ENCODE measurements at regions not wholly inside any gene's neighbourhood (a gene's known extent, or its start where the extent isn't known, plus 50 kb on each side); places are given as distances from the start of the nearest gene placed in this dataset.

GRCh38 chr2:16126517-16127275, 186.3 kb downstream of the MYCN start:
- no peak for DNase-seq

DNA sequence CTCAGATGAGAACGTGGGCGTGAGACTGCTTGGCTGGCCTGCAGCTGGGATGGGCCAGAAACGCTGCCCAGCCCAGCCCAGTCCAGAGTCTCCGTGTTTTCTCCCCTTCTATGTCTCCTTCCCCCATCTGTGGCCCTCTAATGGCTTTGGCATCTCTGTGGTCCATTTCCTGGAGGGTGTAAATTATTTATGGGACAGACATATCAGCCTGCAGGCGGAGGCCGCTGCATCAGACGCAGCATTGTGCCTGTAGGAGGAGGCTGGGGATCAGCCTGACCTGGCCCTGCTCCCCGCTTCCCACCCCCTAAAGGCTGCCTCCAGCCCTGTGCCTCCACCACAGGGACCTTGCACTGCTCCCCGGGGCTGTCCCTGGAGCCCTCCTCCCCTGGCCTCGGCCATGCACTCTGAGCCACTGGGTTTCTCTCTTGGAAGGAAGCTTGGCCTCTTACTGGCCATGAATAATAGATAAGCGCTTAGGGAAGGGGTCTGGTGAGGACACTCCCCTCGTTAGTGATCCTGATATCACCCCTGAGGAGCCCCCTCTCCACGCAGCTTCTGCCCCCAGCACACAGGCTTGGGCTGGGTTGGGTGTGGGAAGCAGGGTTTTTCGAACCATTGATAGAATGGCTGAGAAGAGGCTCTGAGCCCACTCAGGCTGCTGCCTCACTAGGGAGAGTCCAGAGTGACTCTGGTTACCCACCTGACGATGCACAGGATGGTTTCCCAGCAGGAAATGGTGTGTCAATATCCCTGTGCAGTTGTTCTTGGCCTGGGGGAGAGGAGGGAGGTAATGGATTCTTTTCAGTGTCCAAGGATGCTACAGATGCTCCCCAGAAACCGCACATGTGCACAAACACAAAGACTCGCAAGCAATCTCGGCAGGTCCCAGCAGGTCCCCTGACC, 185.5 kb downstream of the MYCN start:
- no peak for DNase-seq

- DNase-seq, result no peak
Observed at GRCh38 chr2:16124881-16125613, 184.7 kb downstream of the MYCN start.

DNA sequence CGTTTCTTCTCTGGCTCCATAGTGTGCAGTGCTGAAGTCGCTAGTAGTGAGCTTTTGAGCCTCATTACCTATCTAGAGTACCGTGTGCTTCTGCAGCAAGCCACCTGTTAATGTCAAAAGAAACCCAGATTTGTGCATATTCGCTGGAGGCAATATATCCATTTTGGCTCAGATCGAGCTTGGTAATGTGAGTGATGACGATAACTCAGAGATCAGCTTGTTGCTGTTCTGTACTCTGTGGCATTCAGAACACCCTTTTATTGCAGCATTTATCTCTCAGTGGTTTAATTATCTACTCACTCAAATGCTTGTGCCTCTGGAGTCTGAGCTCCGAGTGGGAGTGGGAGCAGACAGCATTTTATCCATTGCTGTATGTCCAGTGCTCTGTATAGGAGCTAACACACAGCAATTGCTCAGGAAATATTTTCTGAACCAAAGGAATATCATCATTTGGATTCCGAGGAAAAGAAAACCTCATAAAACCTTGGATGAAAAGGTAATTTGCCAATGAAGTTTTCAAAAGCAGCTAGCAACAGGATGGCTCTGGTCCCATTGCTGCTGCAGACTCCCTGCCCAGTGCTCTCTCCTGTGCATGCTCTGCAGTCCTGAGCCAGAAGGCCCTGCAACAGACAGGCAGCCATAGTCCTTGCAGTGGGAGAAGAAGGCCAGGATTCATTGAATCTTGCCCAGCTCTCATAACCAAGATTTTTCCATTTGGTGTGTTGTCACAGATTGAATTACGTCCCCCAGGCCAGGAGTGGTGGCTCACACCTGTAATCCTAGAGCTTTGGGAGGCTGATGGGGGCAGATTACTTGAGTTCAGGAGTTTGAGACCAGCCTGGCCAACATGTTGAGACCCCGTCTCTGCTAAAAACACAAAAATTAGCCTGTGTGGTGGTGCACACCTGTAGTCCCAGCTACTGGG, 183.8 kb downstream of the MYCN start:
- DNase-seq, result no peak

DNA sequence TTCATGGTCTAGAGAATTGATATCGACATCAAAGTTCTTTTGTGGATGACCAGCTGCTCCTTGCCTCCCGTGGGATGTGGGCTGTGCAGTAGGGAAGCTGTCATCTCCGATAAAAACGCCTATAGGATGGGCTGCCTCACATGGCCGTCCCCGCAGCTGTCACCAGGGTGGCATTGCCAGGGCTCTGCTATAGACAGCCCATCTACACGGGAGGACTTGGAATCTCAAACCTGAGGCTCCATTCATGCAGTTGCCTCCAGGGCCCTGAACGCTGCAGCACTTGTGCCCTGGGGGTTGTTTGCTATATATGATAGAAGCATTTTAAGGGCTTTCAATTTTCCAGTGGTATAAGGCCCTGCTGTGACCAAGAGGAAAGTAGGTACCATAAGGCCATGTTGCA, 183.1 kb downstream of the MYCN start:
- no peak for DNase-seq

- no peak for DNase-seq
Observed at GRCh38 chr2:16122556-16122955, 182.2 kb downstream of the MYCN start.

GRCh38 chr2:16121986-16122390, 181.6 kb downstream of the MYCN start:
- DNase-seq, result no peak

DNA sequence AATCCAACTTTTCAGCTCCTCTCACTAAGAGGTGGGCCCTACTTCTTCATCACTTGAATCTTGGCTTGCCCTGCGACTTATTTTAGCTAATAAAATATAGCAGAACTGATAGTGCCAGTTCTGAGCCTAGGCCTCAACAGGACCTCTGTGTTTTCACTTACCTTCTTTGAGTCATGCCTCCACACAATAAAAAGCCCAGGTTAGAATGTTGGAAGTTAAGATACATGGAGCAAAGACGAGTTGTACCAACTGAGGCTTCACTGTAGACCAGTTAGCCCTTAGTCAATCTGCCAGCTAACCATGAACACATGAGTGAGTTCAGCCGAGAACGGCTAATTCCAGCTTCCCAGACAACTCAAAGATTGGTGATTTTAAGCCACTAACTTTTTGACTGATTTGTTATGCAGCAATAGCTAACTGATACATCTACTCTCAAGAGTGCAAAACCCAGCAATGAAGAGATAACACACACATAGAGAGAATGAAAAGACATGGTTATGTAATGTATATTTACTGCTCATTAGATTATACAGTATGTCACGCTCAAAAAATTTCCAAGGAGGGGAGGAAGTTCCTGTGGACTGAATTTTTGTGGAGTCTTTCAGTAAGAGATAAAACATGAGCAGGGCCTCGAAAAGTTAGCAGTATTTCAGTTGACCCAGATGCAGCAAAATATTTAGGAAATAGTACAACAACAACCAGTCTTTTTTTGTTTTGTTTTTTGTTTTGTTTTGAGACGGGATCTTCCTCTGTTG, 181.1 kb downstream of the MYCN start:
- DNase-seq, result no peak

- no peak for DNase-seq
Observed at GRCh38 chr2:16120591-16121180, 180.3 kb downstream of the MYCN start.

DNA sequence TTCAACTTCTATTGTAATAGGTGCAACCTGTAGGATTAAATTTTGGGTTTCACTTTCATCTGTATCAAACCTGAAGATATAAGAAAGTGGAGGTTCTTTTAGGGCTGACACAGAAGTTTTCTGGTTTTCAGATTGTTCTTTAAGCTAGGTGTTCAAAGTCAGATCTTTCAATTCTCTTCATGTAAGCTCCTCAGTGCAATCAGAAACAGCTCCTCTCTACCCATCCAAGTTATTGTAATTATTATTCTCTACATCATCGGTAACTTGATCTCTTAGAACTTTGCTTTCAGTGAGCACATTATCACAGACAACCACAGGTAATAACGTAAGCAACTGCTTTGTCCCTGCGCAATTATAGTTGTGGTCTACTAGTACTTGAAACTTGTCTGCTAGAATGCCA, 179.4 kb downstream of the MYCN start:
- no peak for DNase-seq

- no peak for DNase-seq
Observed at GRCh38 chr2:16118611-16119590, 178.6 kb downstream of the MYCN start.

- DNase-seq, result no peak
Observed at GRCh38 chr2:16117791-16118610, 177.7 kb downstream of the MYCN start.

DNA sequence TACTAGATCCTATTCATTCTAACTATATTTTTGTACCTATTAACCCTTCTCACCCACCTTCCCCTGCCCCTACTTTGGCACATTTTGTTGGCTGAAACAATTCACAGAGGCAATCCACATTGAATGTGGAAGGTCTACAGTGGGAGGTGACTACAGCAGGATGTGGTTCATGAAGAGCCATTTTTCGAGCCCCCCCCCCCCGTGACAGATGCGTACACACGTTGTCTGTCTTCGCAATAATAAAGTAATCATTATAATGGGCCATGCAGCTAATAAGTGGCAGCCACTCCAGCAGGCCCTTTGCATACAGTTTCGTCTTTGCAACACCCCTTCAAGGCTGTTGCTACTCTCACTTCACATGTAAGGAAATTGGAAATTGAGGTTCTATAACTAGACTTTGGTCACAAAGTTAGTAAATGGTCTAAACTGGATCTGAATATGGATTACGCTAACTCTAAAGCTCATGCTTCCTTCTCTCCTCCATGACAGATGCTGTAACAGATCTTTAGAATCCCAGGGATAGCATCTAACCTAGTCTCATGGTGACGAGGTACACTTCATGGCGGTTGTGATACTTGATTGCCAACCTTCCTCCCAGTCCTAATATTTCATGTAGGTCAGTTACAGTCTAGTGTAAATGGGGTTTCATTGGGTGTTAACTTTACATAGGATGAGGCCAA, 176.8 kb downstream of the MYCN start:
- DNase-seq, result no peak

- no peak for DNase-seq
Observed at GRCh38 chr2:16115881-16116830, 175.8 kb downstream of the MYCN start.

- DNase-seq, result no peak
Observed at GRCh38 chr2:16115291-16115690, 174.9 kb downstream of the MYCN start.

GRCh38 chr2:16114836-16115235, 174.5 kb downstream of the MYCN start:
- no peak for DNase-seq

GRCh38 chr2:16114070-16114469, 173.7 kb downstream of the MYCN start:
- no peak for DNase-seq
